Suprapubic skin (tissue), 3 donors: ENCODE measurements at regions not wholly inside any gene's neighbourhood (a gene's known extent, or its start where the extent isn't known, plus 50 kb on each side); places are given as distances from the start of the nearest gene placed in this dataset.
A peak's percentile ranks its signal among the peaks of the same experiment; 100 is the strongest.

Experiments used
- POLR2AphosphoS5 ChIP-seq, 3 donors: sonication (generic); formaldehyde crosslinking; IDR thresholded peaks; one replicate each; pipeline ENCODE4 v1.6.1; 2017; ENCODE audit warnings: antibody characterized with exemption in 3 of 3
- TF ChIP-seq, protein P1 (sequence below), 2 donors: fragments of 200-600 bp in 1 of 2; fragments of 450-650 bp in 1 of 2; sonication (generic) in 1 of 2; IDR thresholded peaks; one replicate each; pipeline ENCODE4 v1.5.1; 2016 to 2019; ENCODE audit warnings: antibody characterized with exemption in 2 of 2, mild to moderate bottlenecking in 1 of 2, moderate library complexity in 1 of 2

- TF ChIP-seq, protein P1, sequence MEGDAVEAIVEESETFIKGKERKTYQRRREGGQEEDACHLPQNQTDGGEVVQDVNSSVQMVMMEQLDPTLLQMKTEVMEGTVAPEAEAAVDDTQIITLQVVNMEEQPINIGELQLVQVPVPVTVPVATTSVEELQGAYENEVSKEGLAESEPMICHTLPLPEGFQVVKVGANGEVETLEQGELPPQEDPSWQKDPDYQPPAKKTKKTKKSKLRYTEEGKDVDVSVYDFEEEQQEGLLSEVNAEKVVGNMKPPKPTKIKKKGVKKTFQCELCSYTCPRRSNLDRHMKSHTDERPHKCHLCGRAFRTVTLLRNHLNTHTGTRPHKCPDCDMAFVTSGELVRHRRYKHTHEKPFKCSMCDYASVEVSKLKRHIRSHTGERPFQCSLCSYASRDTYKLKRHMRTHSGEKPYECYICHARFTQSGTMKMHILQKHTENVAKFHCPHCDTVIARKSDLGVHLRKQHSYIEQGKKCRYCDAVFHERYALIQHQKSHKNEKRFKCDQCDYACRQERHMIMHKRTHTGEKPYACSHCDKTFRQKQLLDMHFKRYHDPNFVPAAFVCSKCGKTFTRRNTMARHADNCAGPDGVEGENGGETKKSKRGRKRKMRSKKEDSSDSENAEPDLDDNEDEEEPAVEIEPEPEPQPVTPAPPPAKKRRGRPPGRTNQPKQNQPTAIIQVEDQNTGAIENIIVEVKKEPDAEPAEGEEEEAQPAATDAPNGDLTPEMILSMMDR (IDR thresholded peaks at IDR 0.05) = peak; percentile 44 to 60
- TF ChIP-seq POLR2AphosphoS5 (IDR thresholded peaks at IDR 0.05) = no peak
Measured at GRCh38 chr9:86434039-86434726, 80.0 kb upstream of the TUT7 start.
